GM23338 (cell line): ENCODE measurements at regions not wholly inside any gene's neighbourhood (a gene's known extent, or its start where the extent isn't known, plus 50 kb on each side); places are given as distances from the start of the nearest gene placed in this dataset.

Source experiments
- ATAC-seq: fragments of 200-7000 bp; cut with Tn5 transposase; 3 replicates; pipeline ENCODE4 v1.9.1; 2020
- DNase-seq: peaks from one replicate; pipeline ENCODE4 v3.0.0-alpha.2; 2015; ENCODE audit warnings: low spot score
- H2AFZ ChIP-seq: fragments of 200-600 bp; sonication (generic); 2 replicates; pipeline ENCODE4 v1.8.0; 2016; ENCODE audit warnings: antibody characterized with exemption, mild to moderate bottlenecking, moderate library complexity
- H3F3A ChIP-seq: fragments of 200-600 bp; sonication (generic); replicated peaks from 2 replicates; pipeline ENCODE4 v1.8.0; 2017; ENCODE audit warnings: antibody characterized with exemption, mixed run types, low read depth
- H3K27ac ChIP-seq: fragments of 200-600 bp; sonication (generic); 2 replicates; pipeline ENCODE4 v1.6.1; 2016; ENCODE audit warnings: low read depth
- H3K27me3 ChIP-seq: fragments of 200-600 bp; sonication (generic); 2 replicates; pipeline ENCODE4 v1.8.0; 2016; ENCODE audit warnings: mild to moderate bottlenecking, mixed run types, moderate library complexity; ENCODE audit not compliant: insufficient read depth
- H3K36me3 ChIP-seq: fragments of 200-600 bp; sonication (generic); 2 replicates; pipeline ENCODE4 v1.8.0; 2016; ENCODE audit warnings: mild to moderate bottlenecking; ENCODE audit not compliant: insufficient read depth
- H3K4me1 ChIP-seq: fragments of 200-600 bp; sonication (generic); 2 replicates; pipeline ENCODE4 v1.8.0; 2016; ENCODE audit warnings: mild to moderate bottlenecking, moderate library complexity; ENCODE audit not compliant: insufficient read depth
- H3K4me2 ChIP-seq: fragments of 200-600 bp; sonication (generic); 2 replicates; pipeline ENCODE4 v1.7.1; 2017; ENCODE audit warnings: mixed run types
- H3K4me3 ChIP-seq: fragments of 200-600 bp; sonication (generic); 2 replicates; pipeline ENCODE4 v1.6.1; 2016; ENCODE audit warnings: mixed run types
- H3K79me2 ChIP-seq: fragments of 200-600 bp; sonication (generic); replicated peaks from 2 replicates; pipeline ENCODE4 v1.8.0; 2017; ENCODE audit warnings: mild to moderate bottlenecking; ENCODE audit not compliant: insufficient read depth
- H3K9me2 ChIP-seq: fragments of 200-600 bp; sonication (generic); 2 replicates; pipeline ENCODE4 v1.8.0; 2017; ENCODE audit not compliant: insufficient read depth
- H4K20me1 ChIP-seq: fragments of 200-600 bp; sonication (generic); replicated peaks from 2 replicates; pipeline ENCODE4 v1.8.0; 2017; ENCODE audit warnings: mild to moderate bottlenecking; ENCODE audit not compliant: insufficient read depth
- H3K27ac Mint-ChIP-seq: 2 replicates; pipeline ENCODE4 v1.8.0; 2020; ENCODE audit warnings: inconsistent platforms, mild to moderate bottlenecking, moderate library complexity, mixed read lengths
- H3K27me3 Mint-ChIP-seq: 3 replicates; pipeline ENCODE4 v1.8.0; 2022; ENCODE audit warnings: low read depth, mild to moderate bottlenecking, moderate library complexity, mixed read lengths, inconsistent platforms; ENCODE audit not compliant: insufficient read depth, poor library complexity
- H3K36me3 Mint-ChIP-seq: 3 replicates; pipeline ENCODE4 v1.8.0; 2021; ENCODE audit warnings: low read depth, mild to moderate bottlenecking, inconsistent platforms, moderate library complexity, mixed read lengths
- H3K4me1 Mint-ChIP-seq: 3 replicates; pipeline ENCODE4 v1.8.0; 2020; ENCODE audit warnings: mild to moderate bottlenecking, inconsistent platforms, mixed read lengths
- H3K4me3 Mint-ChIP-seq: 3 replicates; pipeline ENCODE4 v1.8.0; 2021; ENCODE audit warnings: moderate library complexity, mild to moderate bottlenecking, inconsistent platforms, mixed read lengths
- H3K9me3 Mint-ChIP-seq: 3 replicates; pipeline ENCODE4 v1.8.0; 2020; ENCODE audit warnings: moderate library complexity, mild to moderate bottlenecking, inconsistent platforms, mixed read lengths
- CREB1 ChIP-seq: fragments of 250-450 bp; sonication (Bioruptor Pico); IDR thresholded peaks from 2 replicates; pipeline ENCODE4 v1.5.0; 2020; ENCODE audit warnings: low read depth, mild to moderate bottlenecking, moderate library complexity
- CTCF ChIP-seq, 2 experiments: fragments of 200-600 bp in 1 of 2; sonication (generic) in 1 of 2; conservative IDR thresholded peaks; 2 replicates each; pipeline versions ENCODE4 v1.5.1 to v1.6.1; 2016 to 2017; ENCODE audit warnings: antibody characterized with exemption in 2 of 2, low read depth in 2 of 2, mild to moderate bottlenecking in 2 of 2, moderate library complexity in 1 of 2
- ETS1 ChIP-seq: IDR thresholded peaks from 2 replicates; pipeline ENCODE4 v1.6.1; 2016; ENCODE audit warnings: antibody characterized with exemption
- EZH2 ChIP-seq: fragments of 200-600 bp; sonication (generic); IDR thresholded peaks from one replicate; pipeline ENCODE4 v1.8.0; 2017; ENCODE audit warnings: antibody characterized with exemption, mild to moderate bottlenecking, low read depth; ENCODE audit not compliant: unreplicated experiment
- EZH2phosphoT487 ChIP-seq: fragments of 200-600 bp; sonication (generic); IDR thresholded peaks from one replicate; pipeline ENCODE4 v1.8.1; 2018; ENCODE audit warnings: antibody characterized with exemption; ENCODE audit not compliant: unreplicated experiment
- JUNB ChIP-seq: IDR thresholded peaks from one replicate; pipeline ENCODE4 v1.6.1; 2016; ENCODE audit warnings: antibody characterized with exemption; ENCODE audit not compliant: unreplicated experiment
- NANOG ChIP-seq: IDR thresholded peaks from 2 replicates; pipeline ENCODE4 v1.6.1; 2016; ENCODE audit warnings: antibody characterized with exemption, borderline replicate concordance
- POLR2AphosphoS5 ChIP-seq: IDR thresholded peaks from 2 replicates; pipeline ENCODE4 v1.6.1; 2016; ENCODE audit warnings: antibody characterized with exemption, low read depth
- REST ChIP-seq: IDR thresholded peaks from one replicate; pipeline ENCODE4 v1.6.1; 2018; ENCODE audit warnings: antibody characterized with exemption; ENCODE audit not compliant: unreplicated experiment
- STAT1 ChIP-seq: IDR thresholded peaks from one replicate; pipeline ENCODE4 v1.6.1; 2016; ENCODE audit warnings: antibody characterized with exemption; ENCODE audit not compliant: unreplicated experiment
- ZNF114 ChIP-seq: fragments of 250-450 bp; sonication (Bioruptor Pico); IDR thresholded peaks from 2 replicates; pipeline ENCODE4 v1.5.0; 2020; ENCODE audit warnings: mild to moderate bottlenecking, moderate library complexity
- ZNF331 ChIP-seq: fragments of 250-450 bp; sonication (Bioruptor Pico); IDR thresholded peaks from 2 replicates; pipeline ENCODE4 v1.5.0; 2020; ENCODE audit warnings: low read depth, mild to moderate bottlenecking, moderate library complexity
- TF ChIP-seq, protein P1 (sequence below): fragments of 250-450 bp; sonication (Bioruptor Pico); IDR thresholded peaks from 2 replicates; pipeline ENCODE4 v1.5.0; 2020; ENCODE audit warnings: mild to moderate bottlenecking, moderate library complexity

DNA sequence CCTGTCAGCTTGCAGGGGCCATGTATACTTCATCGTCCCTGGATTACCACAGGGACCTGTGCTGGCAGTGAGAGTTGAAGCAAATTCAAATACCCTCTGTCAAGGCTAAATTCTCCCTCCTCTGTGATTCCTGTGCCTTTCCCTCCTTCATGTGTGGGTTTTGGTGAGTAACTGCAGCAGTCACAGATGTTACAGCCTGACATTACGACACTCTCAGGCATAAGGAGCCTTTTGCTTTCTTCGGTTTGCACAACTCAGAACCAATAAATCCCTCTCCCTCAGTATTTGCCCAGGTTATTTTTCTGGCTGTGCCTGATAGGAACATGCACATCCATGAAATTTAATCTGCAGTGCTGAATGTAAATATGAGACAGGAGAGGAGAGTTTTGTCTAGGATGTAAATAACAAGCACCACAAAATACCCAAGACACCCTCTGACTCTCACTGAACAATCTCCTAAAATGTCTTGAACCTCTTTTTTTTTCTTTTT is 997.2 kb upstream of the GHITM start:
- Histone ChIP-seq H3K79me2 (no peaks in the 10 kb centered on the region), H3K4me3 (no peak overlapping the region), H4K20me1 (no peaks in the 10 kb centered on the region), H3K4me2 (no peak overlapping the region), H3K36me3 (no peaks in the 10 kb centered on the region), H2AFZ (no peak overlapping the region), H3F3A (no peaks in the 10 kb centered on the region), H3K9me2 (no peaks in the 10 kb centered on the region), H3K27ac (no peak overlapping the region), H3K4me1 (no peaks in the 10 kb centered on the region), H3K27me3 (no peaks in the 10 kb centered on the region)
- TF ChIP-seq JUNB (no peak), EZH2 (no peak), EZH2phosphoT487 (no peak), REST (no peak), STAT1 (no peak), ZNF114 (CRISPR knock-in tag) (no peak), POLR2AphosphoS5 (no peak), CREB1 (CRISPR knock-in tag) (no peak), NANOG (no peak), ZNF331 (no peak), CTCF (conservative IDR thresholded peaks at IDR 0.05; ENCODE audit: low read depth in 2 of 2) (no peak), ETS1 (no peak)
- TF ChIP-seq, protein P1, sequence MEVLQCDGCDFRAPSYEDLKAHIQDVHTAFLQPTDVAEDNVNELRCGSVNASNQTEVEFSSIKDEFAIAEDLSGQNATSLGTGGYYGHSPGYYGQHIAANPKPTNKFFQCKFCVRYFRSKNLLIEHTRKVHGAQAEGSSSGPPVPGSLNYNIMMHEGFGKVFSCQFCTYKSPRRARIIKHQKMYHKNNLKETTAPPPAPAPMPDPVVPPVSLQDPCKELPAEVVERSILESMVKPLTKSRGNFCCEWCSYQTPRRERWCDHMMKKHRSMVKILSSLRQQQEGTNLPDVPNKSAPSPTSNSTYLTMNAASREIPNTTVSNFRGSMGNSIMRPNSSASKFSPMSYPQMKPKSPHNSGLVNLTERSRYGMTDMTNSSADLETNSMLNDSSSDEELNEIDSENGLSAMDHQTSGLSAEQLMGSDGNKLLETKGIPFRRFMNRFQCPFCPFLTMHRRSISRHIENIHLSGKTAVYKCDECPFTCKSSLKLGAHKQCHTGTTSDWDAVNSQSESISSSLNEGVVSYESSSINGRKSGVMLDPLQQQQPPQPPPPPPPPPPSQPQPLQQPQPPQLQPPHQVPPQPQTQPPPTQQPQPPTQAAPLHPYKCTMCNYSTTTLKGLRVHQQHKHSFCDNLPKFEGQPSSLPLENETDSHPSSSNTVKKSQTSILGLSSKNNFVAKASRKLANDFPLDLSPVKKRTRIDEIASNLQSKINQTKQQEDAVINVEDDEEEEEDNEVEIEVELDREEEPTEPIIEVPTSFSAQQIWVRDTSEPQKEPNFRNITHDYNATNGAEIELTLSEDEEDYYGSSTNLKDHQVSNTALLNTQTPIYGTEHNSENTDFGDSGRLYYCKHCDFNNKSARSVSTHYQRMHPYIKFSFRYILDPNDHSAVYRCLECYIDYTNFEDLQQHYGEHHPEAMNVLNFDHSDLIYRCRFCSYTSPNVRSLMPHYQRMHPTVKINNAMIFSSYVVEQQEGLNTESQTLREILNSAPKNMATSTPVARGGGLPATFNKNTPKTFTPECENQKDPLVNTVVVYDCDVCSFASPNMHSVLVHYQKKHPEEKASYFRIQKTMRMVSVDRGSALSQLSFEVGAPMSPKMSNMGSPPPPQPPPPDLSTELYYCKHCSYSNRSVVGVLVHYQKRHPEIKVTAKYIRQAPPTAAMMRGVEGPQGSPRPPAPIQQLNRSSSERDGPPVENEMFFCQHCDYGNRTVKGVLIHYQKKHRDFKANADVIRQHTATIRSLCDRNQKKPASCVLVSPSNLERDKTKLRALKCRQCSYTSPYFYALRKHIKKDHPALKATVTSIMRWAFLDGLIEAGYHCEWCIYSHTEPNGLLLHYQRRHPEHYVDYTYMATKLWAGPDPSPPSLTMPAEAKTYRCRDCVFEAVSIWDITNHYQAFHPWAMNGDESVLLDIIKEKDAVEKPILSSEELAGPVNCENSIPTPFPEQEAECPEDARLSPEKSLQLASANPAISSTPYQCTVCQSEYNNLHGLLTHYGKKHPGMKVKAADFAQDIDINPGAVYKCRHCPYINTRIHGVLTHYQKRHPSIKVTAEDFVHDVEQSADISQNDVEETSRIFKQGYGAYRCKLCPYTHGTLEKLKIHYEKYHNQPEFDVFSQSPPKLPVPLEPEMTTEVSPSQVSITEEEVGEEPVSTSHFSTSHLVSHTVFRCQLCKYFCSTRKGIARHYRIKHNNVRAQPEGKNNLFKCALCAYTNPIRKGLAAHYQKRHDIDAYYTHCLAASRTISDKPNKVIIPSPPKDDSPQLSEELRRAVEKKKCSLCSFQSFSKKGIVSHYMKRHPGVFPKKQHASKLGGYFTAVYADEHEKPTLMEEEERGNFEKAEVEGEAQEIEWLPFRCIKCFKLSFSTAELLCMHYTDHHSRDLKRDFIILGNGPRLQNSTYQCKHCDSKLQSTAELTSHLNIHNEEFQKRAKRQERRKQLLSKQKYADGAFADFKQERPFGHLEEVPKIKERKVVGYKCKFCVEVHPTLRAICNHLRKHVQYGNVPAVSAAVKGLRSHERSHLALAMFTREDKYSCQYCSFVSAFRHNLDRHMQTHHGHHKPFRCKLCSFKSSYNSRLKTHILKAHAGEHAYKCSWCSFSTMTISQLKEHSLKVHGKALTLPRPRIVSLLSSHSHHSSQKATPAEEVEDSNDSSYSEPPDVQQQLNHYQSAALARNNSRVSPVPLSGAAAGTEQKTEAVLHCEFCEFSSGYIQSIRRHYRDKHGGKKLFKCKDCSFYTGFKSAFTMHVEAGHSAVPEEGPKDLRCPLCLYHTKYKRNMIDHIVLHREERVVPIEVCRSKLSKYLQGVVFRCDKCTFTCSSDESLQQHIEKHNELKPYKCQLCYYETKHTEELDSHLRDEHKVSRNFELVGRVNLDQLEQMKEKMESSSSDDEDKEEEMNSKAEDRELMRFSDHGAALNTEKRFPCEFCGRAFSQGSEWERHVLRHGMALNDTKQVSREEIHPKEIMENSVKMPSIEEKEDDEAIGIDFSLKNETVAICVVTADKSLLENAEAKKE, result no peak
- H3K27me3 Mint-ChIP-seq, result no peaks in the 10 kb centered on the region
- no peaks in the 10 kb centered on the region for H3K4me1 Mint-ChIP-seq
- no peaks in the 10 kb centered on the region for H3K9me3 Mint-ChIP-seq
- ATAC-seq (no peak), DNase-seq (no peak)
- H3K36me3 Mint-ChIP-seq, result no peaks in the 10 kb centered on the region
- no peak overlapping the region for H3K4me3 Mint-ChIP-seq
- H3K27ac Mint-ChIP-seq, result no peak overlapping the region
